Cerebellar cortex (tissue), 1 donor: ENCODE measurements at regions not wholly inside any gene's neighbourhood (a gene's known extent, or its start where the extent isn't known, plus 50 kb on each side); places are given as distances from the start of the nearest gene placed in this dataset.

Experiments
- DNase-seq: peaks from one replicate; pipeline ENCODE4 v3.0.0-alpha.2; 2015; ENCODE audit warnings: low spot score

DNA sequence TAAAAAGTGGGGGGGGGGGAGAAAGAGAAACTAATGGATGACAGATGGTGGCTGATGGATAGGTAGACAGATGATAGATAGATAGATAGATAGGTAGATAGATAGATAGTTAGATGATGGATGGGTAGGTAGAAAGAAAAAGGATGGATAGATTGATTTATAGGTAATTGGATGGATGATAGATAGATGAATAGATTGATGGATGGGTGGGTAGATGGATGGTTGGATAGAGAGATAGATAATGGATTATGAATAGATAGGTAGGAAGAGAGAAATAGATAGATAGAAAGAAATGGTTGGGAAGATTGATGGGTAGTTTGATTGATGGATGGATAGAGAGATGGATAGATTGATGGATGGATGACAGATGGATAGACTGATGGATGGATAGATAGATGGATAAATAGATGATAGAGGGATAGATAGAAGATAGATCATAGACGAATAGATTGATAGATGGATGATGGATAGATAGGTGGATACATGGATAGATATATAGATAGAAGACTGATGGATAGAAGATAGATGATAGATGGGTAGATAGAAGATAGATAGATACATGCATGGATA lies 337.1 kb downstream of the C16orf95 start:
- DNase-seq = no peak

DNA sequence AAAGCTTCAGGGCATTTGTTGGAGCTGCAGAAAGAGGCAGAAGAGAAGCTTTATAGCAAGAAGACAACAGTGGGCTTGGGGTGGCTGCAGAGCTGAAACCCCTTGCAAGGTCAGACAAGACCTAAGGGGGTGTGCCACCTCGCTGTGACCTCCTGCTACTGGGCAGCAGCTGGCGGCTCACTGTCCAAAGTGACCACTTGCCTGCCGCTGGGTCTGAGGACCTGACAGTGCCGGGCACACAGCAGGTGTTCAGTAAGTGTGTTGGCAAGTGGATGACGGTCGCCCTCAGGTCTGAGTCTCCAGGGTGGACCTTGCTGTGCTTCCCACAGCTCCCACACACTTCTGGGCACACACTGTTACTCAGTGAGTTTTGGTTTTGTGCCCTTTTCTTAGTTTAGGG lies 336.5 kb downstream of the C16orf95 start:
- no peak for DNase-seq

DNA sequence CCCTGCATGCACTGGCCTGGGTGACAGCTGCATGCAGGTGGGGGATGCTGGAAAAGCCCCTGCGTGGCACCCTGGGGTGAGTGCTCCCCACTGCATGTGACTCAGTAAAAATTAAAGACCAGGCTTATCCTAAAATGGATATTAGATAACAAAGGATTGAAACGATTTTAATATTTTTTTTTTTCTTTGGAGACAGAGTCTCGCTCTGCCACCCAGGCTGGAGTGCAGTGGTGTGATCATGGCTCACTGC lies 334.9 kb downstream of the C16orf95 start:
- no peak for DNase-seq

DNA sequence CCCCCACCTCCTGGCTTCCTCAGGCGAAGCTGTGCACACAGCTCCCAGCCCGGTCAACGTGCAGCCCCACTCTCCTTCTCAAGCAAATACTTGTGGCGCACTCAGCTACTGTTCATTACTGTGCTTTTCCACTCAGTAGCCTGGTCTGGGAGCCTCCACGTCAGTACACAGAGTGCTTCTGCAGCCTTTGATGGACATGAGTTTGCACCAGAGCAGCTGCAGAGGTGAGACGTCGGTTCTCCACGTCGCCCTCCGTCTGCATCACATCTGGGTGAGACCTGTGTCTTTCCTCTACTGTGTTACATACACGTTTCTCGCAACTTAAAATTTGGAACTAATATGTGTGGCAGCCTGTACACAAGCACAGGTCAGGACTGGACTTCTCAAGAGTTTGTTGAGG lies 334.3 kb downstream of the C16orf95 start:
- DNase-seq = no peak

DNA sequence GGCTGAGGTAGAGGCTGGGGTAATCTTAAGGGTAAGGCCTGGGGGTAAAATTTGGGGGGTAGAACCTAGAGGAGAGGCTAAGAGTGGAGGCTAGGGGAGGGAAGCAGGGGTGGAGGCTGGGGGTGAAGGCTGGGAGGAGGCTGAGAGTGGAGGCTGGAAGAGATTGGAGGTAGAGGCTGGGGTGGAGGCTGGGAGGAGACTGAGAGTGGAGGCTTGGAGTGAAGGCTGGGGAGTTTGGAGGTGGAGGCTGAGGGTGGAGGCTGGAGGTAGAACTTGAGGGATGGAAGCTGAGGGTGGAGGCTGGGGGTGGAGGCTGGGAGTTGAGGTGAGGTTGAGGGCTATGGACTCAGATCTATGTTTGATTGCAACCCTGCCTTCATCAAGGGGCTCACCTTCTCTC lies 333.6 kb downstream of the C16orf95 start:
- no peak for DNase-seq

DNA sequence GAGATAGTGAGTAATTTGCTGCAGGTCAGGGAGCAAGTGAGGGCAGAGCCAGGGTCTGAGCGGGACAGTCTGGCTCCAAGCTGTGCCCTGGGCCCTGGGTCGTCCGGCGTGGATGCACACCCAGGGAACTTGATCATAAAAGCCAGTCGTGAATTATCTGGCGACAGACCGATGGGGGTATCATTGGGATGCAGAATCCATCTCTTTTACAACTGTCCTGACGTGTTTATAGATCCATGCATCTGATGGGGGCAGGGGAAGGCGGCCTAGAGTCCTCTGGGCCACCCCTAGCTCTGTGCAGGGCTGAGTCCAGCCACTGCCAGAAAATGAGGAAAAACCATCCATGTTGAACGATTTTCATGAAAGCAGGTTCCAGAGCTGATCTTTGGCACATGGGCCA lies 332.8 kb downstream of the C16orf95 start:
- no peak for DNase-seq

DNA sequence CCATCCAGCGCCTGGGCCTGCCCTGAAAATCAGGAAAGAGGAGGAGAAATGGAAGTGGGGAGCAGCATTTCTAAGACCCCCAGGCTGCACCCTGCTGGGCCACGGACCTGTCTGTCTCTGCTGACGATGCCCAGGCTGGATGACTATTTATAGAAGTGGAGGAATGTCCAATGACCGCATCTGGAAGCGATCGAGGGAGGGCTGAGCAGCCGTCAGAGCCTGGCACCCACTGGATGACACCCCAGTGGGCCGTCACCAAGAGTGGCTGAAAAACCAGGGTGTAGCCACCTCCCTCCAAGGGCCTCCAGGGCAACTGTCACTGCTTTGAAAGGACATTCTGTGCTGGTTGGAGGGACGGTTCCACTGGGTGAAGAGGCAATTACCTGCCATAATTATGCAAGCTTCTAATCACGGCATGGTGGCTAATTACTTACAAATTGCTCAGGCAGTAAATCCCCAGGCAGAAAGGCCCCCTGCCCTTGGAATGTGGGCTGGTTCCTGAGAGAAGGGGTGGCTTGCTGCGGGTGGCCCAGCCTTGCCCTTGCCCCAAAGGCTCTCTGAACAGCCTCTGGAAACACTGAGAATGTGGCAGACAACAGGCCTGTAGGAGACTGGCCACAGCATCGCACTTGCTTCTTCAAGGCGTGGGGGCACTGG lies 332.1 kb downstream of the C16orf95 start:
- DNase-seq = no peak

DNA sequence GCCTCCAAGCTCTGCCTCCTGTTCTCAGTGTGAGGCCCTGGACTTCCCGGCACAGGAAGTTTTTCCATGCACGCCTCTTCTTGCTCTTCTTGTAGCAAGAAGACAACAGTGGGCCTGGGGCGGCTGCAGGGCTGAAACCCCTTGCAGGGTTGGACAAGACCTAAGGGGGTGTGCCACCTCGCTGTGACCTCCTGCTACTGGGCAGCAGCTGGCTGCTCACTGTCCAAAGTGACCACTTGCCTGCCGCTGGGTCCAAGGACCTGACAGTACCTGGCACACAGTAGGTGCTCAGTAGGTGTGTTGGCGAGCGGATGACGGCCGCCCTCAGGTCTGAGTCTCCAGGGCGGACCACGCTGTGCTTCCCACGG lies 331.6 kb downstream of the C16orf95 start:
- no peak for DNase-seq

DNA sequence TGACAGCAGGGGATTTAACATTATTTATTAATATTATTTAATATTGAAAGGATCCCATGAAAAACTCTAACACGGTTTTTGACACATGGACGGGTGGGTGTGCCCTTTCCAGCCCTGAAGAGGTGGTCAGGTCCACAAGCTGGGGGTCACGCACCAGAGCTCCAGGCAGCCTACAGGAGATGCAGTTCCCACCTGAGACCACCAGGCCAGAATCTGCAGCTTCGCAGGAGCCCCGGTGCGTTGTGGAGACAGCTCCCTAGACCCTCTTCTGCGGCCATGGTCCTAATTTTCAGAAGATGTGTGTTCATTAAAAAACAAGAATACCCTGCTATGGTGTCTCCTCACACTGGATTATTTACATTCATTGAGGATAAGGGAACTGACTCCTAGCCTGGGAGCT lies 331.1 kb downstream of the C16orf95 start:
- DNase-seq = no peak

DNA sequence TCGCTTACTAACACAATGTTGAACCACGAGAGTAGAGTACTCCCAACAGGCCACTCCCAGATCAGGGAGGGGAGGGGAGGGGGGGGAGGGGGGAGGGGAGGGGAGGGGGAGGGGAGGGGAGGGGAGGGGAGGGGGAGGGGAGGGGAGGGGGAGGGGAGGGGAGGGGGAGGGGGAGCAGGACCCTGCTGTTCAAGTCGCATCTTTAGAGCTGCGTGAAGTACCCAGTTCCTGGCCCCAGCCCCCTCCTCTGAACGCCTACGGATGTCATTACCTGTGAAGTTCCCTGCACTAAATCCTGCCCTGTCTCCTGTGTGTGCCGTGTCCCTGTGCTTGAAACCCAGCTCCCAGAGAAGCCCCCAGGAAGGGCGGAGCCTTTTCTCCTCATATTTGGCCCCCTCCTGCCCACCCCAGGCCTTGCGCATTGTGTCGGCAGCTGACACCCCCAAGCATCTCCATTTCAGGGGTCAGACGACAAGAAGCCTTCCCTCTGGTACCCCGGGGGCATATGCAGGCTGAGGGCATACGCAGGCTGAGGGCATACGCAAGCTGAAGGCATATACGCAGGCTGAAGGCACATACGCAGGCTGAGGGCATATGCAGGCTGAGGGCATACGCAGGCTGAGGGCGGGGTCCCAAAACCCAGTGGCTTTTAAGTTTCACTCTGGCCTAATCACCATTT lies 330.2 kb downstream of the C16orf95 start:
- no peak for DNase-seq

DNA sequence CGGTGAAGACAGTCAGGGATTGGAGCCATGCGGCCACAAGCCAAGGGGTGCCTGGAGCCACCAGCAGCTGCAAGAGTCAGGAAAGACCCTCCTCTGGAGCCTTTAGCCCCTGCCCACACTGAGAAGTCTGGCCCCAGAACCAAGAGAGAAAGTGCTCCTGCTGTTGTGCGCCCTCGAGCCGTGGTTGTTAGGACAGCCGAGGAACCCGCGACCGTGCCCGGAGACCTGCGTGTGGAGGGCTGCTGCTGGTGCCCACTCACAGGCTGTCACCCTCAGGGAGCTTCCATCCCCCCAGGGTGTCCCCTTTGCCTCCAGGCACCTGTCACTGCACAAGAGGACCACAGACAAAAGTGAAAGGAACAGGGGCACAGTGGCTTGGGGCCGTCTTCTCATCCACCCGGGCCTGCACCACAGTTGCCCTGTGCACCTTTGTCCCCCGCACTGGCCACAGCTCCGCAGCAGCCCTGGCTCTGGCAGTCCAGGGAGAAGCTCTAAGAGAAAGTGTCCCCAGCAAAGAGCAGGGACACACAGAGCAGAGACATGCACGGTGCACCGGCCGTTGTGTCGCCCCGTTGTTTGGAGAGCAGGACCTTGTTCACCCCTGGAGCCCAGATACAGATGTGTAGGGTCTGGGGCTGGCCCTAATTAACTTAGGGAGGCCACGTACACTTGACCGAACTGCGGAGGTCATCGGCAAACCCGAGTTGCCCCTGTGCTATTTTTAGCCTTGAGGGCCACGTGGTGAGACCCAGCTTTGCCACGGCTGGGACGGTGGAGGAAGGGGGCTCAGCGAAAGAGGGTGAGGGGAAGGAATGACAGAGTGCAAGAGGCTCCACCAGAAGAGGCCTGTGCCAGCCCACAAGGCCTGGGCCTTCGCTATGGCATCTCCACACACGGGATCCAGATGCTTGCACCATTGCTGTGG lies 329.2 kb downstream of the C16orf95 start:
- DNase-seq = no peak

DNA sequence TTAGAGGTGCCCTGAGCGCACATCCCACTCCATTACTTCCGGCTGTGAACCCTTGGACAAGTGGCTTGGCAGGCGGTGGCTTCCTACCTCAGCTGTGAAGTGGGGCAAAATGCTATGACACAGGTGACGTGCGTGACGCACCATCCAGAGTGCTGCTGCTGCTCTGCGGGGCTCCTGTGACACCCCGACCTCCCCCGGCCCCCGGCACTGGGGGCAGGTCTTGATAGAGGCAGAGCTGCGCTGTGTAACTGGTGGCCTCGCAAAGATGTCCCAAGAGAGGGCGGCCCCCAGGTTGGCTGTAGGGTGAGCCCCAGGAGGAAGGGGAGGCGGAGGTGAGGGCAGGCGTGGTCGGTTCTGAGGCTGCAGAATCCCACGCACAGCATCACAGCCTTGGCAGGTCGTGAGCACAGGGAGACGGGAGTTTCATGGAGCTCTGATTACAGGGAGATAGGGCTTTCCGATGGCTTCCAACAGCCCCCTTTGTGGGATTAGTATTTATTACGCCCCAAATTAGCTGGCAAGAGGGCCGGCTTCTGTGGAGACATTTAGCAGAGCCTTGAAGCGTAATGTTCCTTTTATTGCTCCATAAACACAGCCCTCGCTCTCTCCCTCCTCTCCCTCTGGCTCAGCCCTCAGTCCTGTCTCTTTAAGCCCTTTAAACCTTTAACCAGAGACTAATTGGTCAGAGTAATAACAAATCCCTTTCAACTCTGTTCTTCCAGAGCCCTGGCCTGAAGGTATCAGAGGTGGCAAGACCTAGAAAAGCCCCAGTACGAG lies 328.1 kb downstream of the C16orf95 start:
- DNase-seq = no peak

DNA sequence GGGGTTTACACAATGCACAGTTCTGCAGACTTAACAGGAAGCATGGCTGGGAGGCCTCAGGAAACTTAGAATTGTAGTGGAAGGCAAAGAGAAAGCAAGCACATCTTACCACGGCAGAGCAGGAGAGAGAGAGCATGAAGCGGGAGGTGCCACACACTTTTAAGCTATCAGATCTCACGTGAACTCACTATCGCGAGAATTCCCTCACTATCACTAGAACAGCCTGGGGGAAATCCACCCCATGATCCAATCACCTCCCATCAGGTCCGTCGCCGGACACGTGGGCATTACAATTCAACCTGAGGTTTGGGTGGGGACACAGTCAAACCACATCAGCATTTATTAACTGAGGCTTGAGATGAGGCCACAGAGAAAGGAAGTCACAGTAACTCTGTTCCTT lies 326.7 kb downstream of the C16orf95 start:
- no peak for DNase-seq

DNA sequence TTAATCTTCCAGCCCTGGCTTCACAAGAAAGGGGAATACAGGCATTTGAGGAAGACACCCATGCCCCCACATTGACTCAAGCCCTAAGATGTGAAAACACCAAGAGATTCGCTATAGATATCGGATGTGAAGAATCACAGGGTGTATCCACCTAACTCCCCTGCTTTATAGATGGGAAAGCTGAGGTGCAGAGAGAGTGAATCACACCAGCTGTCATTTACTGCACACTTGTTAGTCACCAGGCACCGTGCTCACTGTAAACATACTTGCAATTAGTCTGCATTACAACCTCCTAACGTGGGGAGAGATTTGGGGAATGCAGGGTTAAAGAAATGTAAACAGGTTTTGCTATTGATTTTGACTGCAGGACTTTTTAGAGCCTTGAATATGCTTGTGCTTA lies 325.5 kb downstream of the C16orf95 start:
- no peak for DNase-seq

DNA sequence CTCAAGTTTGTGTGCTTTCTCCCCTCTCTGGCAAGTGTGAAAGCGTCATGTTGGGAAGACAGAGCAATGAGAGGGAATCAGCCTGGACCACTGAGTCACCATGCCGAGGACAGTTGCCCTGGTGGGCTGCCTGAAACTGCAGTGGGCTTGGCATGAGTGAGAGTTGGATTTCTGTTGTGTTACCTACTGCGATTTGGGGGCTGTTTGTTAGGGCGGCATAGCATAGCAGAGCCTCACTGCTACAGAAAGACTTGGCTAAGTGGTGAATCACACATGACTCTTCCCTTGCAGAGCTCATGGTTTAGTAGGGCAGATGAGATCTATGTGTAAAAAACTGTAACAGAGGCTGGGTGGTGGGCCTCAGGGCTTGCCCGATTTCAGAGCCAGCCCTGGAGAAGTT lies 324.6 kb downstream of the C16orf95 start:
- DNase-seq = no peak

DNA sequence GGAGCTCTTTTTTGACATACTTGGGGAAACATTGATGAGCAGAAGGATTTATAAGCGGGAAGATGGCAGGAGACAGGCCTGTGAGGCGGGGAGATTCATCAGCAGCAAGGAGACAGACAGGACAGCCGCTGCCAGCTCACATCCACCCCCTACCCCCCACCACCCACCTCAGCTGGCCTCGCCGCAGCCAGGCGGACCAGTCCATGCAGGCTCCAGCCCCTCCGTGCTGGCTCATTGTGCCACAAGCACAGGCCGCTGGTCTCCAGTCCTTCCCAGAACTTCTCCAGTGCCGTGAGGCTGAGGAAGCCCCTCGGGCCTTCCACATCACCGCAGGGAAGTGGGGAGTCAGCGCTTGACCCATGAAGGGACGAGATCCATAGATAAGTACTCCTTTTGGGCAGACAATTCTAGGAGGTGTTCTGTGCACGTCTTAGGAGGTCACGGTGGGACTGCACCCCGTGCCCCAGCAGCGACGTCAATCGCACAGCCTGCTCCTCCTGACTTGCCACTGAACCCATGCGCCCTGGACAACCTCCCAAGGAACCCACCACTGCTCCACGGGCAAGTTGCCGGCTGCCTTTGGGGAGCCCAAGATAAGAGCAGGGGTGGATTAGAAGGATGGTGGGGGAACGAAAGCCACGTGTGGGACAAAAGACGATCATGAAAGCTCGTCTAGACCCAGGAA lies 323.6 kb downstream of the C16orf95 start:
- DNase-seq = no peak

DNA sequence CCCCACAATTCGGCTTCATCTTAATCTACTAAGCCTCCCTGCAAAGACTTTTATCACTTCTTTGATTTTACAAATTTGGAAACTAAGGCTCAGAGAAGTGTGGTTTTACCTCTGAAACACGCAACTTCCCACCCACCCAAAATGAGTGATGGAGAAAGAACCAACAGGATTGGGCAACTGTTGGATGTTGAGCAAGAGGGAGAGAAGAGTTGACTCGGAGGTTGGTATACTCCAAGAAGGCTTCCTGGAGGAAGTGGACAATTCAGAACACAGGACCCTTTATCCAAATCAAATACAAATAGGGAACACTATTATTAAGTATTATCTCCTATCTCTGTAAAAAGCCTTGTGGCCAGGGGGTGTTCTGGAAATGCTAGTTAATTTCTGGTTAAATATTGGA lies 323.0 kb downstream of the C16orf95 start:
- no peak for DNase-seq

DNA sequence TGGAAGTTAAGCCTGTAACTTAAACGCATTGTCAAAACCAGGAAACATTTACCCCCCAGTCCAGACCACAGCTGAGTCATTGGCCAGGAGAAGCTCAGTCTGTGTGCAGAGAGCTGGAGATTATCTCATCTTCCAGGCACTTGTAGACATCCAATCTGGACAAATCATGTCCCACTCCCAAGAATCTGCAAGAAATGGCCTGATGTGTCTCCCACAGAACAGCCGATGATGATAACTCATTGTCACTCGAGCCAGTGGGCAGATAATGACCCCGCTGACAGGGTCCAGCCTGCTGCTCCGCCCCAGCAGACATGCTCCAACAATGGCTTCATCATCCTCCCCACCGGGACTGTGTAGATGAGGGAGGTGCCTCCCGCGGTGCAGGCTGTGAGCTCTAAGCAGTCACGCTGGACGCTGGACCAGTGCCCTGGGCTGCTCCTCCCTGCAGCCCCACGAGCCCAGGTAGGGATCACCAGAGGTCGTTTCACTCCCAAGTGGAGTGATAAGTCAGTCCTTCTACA lies 322.5 kb downstream of the C16orf95 start:
- DNase-seq = no peak

DNA sequence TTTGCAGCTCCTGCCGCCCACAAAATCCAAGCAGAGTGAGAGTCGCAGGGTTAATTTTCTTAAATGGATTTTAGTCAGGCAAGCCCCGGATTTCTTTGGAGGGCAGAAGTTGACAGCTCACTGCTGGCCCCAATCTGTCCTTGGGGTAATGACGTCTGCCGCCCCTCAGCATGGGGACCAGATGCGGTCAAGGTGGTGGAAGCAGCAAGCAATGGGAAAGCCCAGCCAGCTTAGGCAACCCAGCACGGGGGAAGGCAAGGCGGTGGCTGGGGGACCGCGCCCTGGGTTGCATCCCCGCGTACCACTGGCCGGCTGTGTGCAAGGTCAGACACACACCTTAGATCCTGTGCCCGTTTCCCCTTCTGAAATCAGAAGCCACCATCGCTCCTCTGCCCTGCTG lies 321.7 kb downstream of the C16orf95 start:
- no peak for DNase-seq

DNA sequence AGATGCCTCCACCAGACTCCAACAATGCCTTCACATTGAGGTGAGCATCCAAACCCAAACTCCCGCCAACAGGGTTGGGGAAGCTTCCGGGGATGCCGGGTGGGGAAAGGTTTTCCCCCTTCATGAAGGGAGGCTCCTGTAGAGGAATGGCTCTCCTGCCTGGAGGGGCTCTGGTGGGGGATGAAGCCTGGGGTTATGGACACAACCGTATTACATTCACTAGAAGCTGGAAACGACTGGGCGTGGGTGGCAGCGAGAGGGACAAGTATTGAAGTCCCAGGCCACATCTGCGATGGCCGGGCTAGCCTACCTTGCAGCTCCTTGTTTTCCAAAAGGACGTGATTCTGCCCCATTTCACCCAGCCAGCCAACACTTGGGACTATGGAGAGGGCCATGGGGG lies 321.1 kb downstream of the C16orf95 start:
- DNase-seq = no peak

DNA sequence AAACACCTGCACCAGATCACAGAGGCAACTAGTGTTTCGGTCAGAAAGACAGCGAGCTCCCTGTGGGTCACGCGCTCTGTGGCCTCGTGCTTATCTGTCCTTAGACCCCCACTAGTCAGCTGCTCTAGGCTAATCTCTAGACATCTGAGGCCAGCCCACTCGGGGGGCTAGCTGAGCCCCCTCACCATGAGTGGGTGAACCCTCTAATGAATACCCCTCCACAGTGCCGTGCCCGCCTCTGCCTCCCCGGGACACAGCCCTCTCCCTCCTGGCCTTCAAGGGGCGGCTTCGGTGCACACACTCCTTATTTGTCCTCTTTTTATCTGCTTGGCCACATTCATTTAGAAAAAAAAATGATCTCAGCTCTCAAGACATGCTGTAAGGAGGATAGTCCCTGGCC lies 320.1 kb downstream of the C16orf95 start:
- DNase-seq = no peak
